HG03039 (cell line): ENCODE measurements at regions not wholly inside any gene's neighbourhood (a gene's known extent, or its start where the extent isn't known, plus 50 kb on each side); places are given as distances from the start of the nearest gene placed in this dataset.
"Not testable (repeated sequence)": the region's sequence is repeated elsewhere in the genome, so short reads cannot be mapped to it uniquely, and the experiment has no call there.

Experiments
- ATAC-seq: cut with Tn5 transposase; IDR thresholded peaks from one replicate; pipeline ENCODE4 v1.9.1; 2021; ENCODE audit warnings: mild to moderate bottlenecking, moderate library complexity; ENCODE audit not compliant: unreplicated experiment

GRCh38 chr6:27827477-27827876, 84.7 kb downstream of the OR2B2 start:
- ATAC-seq = not testable (repeated sequence)

GRCh38 chr6:27826612-27826985, 85.6 kb downstream of the OR2B2 start:
- ATAC-seq = not testable (repeated sequence)

DNA sequence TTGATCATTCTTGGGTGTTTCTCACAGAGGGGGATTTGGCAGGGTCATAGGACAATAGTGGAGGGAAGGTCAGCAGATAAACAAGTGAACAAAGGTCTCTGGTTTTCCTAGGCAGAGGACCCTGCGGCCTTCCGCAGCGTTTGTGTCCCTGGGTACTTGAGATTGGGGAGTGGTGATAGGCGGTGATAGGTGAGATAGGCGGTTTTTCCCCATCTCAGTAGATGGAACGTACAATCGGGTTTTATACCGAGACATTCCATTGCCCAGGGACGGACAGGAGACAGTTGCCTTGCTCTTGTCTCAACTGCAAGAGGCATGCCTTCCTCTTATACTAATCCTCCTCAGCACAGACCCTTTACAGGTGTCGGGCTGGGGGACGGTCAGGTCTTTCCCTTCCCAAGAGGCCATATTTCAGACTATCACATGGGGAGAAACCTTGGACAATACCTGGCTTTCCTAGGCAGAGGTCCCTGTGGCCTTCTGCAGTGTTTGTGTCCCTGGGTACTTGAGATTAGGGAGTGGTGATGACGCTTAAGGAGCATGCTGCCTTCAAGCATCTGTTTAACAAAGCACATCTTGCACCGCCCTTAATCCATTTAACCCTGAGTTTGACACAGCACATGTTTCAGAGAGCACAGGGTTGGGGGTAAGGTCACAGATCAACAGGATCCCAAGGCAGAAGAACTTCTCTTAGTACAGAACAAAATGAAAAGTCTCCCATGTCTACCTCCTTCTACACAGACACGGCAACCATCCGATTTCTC, 86.2 kb downstream of the OR2B2 start:
- ATAC-seq = not testable (repeated sequence)

GRCh38 chr6:27825025-27825793, 87.0 kb downstream of the OR2B2 start:
- no peak for ATAC-seq

DNA sequence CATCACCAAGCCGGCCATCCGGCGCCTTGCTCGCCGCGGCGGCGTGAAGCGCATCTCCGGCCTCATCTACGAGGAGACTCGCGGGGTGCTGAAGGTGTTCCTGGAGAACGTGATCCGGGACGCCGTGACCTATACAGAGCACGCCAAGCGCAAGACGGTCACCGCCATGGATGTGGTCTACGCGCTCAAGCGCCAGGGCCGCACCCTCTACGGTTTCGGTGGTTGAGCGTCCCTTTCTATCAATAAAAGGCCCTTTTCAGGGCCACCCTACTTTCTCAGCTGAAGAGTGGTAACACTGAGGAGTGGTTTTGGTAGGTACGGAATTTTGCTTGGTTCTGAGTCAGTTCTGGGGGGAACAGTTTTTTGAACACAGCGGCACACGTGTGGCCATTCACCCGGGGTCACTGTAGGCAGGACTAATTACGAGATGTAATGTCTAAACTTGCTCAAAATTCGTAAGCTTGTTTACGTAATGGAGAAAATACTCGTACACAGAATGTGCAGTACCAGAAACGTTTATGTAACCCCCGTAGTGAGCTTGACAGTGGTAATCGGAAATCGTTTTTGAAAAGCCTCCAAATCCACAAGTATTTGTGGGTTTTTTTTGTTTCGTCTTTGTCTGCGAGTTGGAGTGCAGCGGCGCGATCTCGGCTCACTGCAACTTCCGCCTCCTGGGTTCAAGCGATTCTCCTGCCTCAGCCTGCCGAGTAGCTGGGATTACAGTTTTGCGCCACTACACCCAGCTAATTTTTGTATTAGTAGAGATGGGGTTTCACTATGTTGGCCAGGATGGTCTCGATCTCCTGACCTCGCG, 87.8 kb downstream of the OR2B2 start:
- peak; percentile 12 for ATAC-seq

DNA sequence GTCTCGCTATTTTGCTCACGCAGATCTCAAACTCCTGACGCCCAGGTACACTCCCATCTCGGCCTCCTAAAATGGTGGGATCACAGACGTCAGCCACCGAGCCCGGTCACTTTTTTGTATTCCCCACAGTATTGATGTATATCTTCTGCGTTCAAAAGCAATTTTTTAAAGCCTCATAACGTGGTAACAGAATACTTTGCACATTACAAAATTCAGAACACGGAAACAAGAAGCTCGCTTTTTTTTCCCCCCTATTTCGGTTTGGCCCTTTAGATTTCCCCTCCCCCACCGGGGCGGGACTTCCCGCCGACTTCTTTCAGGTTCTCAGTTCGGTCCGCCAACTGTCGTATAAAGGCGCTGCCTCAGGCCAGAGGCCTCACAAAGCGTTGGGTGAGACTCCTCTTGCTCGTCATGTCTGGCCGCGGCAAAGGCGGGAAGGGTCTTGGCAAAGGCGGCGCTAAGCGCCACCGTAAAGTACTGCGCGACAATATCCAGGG, 88.4 kb downstream of the OR2B2 start:
- ATAC-seq = peak; percentile 68

DNA sequence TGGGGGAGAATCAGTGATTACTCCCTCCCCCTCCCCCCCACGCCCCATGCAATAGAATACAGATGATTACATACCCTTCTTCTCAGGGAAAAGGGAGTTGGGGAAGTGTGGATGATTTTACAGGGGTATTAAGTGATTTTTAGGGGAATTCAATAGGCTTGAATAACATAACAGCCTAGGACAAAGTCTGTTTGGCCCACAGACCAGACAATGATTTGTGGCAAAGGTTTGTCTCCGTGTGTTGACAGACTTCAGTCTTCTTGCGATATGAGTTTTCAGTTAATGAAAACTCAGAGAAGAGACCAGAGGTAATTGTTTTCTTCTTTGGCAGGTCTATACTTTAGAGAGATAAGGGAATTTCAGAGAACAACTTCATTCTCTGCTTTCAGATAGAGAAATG, 95.3 kb downstream of the OR2B2 start:
- ATAC-seq = no peak

- ATAC-seq = peak; percentile 53
These were observed 97.4 kb downstream of the OR2B2 start for GRCh38 chr6:27814665-27815424.

DNA sequence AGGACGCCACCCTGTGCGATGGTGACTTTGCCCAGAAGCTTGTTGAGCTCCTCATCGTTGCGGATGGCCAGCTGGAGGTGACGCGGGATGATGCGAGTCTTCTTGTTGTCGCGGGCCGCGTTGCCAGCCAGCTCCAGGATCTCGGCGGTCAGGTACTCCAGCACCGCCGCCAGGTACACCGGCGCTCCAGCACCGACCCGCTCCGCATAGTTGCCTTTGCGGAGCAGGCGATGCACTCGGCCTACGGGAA, 97.9 kb downstream of the OR2B2 start:
- ATAC-seq = peak; percentile 31

DNA sequence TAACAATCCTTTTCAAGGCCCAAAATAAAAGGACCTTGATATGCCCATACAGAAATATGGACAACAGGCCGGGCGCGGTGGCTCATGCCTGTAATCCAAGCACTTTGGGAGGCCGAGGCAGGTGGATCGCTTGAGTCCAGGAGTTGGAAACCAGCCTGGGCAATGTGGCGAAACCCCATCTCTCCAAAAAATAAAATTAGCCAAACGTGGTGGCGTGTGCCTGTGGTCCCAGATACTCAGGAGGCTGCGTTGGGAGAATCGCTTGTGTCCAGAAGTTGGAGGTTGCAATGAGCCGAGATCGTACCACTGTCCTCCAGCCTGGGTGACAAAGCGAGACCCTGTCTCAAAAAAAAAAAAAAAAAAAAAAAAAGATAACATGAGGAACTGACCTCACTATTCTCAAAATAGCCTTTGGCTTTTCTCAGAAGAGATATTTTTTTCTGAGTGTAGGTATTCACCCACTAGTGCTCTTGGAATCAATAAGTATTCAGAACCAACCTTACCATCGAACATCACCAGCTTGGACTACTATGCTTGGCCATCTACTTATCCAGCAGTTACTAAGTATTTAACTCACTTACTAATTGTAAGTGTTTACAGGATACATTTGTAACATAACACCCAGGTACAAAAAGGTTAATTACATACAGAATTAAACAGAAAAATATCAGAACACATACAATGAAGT, 99.2 kb downstream of the OR2B2 start:
- ATAC-seq = no peak

DNA sequence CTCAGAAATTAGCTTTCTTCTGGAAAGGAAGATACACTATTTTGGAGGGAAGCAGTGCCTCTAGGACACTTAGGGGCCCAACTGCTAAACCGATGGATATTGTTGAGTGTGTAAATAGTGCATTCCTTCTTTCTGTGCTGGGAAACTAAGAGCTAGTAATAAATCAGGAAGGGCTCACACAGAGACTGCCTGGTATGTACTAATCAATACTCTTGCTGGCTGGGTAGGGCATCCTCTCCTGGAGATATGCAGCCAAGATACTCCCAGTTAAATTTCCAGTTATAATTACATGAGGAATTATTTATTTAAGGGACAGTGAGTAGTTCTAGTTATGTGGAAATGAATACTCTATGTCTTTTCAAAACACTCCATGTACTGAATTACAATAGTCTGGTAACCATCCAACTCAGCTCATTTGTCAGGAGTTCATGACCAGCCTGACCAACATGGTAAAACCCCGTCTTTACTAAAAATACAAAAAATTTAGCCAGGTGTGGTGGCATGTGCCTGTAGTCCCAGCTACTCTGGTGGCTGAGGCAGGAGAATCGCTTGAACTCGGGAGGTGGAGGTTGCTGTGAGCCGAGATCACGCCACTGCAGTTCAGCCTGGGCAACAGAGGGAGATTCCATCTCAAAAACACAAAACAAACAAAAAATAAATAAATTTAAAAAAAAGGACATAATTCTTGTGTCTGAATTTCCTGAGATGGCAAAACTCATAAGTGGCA, 100.0 kb downstream of the OR2B2 start:
- no peak for ATAC-seq

GRCh38 chr6:27811451-27811772, 100.8 kb downstream of the OR2B2 start:
- ATAC-seq = no peak

- no peak for ATAC-seq
These were observed 101.3 kb downstream of the OR2B2 start for GRCh38 chr6:27810768-27811450.

DNA sequence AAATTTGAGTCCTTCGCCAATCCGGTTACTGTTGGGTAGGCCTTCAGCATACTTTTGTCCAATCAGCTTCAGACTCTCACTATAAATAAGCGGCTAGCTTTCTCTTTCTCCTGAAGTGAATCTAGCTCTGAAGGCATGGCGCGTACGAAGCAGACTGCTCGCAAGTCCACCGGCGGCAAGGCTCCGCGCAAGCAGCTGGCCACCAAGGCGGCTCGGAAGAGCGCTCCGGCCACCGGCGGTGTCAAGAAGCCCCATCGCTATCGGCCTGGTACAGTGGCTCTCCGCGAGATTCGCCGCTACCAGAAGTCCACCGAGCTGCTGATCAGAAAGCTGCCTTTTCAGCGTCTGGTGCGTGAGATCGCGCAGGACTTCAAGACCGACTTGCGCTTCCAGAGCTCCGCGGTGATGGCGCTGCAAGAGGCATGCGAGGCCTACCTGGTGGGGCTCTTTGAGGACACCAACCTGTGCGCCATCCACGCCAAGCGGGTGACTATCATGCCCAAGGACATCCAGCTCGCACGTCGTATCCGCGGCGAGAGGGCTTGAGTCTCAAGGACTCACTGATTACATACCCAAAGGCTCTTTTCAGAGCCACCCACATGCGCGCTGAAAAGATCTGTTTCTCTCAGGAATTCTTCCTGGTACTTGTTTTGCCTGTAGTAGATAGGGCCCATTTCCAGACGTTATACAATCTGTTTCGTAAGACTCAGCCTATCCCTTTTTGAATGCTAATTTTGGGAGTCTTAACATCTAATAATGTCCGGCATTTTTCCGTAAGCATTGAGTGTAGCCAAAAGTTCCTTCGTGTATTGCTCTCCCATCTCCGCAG, 102.0 kb downstream of the OR2B2 start:
- ATAC-seq = no peak

- ATAC-seq = no peak
These were observed 102.9 kb downstream of the OR2B2 start for GRCh38 chr6:27809067-27809938.

- not testable (repeated sequence) for ATAC-seq
These were observed 103.7 kb downstream of the OR2B2 start for GRCh38 chr6:27808242-27809066.
